ENCODE measurements at regions not wholly inside any gene's neighbourhood (a gene's known extent, or its start where the extent isn't known, plus 50 kb on each side); places are given as distances from the start of the nearest gene placed in this dataset.

DNA sequence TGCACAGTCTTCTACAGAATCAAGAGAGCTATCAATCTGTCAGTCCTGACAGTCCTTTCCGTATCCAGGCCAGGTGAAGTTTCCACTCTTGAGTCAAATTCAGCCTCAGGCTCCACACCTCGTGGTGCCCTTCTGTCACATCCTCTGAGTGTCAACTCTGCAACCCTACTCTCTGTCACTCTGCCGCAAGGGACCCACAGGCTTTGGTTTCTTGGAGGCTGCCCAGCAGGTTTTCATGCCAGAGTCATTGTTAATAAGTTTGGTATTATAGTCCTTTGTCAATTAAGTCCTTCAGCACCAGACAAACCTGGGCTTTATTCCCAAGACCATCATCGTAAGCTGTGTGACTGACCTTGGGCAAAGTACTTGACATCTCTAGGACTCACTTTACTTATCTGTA, 83.4 kb upstream of the KLHL13 start (continued):
- TF ChIP-seq YY1 (IDR thresholded peaks at IDR 0.05; ENCODE audit: insufficient read depth, insufficient replicate concordance, low read depth, low read length) = no peak
- TF ChIP-seq ZBTB7A (CRISPR knock-in tag; IDR thresholded peaks at IDR 0.05) = no peak
- TF ChIP-seq ZNF276 (CRISPR knock-in tag; IDR thresholded peaks at IDR 0.05; ENCODE audit: low read depth) = no peak
- no peak for TF ChIP-seq SRSF9 (IDR thresholded peaks at IDR 0.05; ENCODE audit: borderline replicate concordance, insufficient read depth, low read depth, low read length, poor library complexity, severe bottlenecking)

- in situ Hi-C loops (cut with HindIII; ENCODE audit: extremely low pct_ligation_motif_present, low pct_unique_long_range_greater_than_20kb) = no loop called here
- intact Hi-C loops (cut with micrococcal nuclease; ENCODE audit: unreplicated experiment) = no loop called here
- BruUV-seq (replicated peaks) = no TSS peak
- no peak for TF ChIP-seq ZSCAN20 (CRISPR knock-in tag; IDR thresholded peaks at IDR 0.05; ENCODE audit: borderline replicate concordance)
- TF ChIP-seq, protein P1, sequence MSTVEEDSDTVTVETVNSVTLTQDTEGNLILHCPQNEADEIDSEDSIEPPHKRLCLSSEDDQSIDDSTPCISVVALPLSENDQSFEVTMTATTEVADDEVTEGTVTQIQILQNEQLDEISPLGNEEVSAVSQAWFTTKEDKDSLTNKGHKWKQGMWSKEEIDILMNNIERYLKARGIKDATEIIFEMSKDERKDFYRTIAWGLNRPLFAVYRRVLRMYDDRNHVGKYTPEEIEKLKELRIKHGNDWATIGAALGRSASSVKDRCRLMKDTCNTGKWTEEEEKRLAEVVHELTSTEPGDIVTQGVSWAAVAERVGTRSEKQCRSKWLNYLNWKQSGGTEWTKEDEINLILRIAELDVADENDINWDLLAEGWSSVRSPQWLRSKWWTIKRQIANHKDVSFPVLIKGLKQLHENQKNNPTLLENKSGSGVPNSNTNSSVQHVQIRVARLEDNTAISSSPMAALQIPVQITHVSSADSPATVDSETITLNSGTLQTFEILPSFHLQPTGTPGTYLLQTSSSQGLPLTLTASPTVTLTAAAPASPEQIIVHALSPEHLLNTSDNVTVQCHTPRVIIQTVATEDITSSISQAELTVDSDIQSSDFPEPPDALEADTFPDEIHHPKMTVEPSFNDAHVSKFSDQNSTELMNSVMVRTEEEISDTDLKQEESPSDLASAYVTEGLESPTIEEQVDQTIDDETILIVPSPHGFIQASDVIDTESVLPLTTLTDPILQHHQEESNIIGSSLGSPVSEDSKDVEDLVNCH (CRISPR knock-in tag; IDR thresholded peaks at IDR 0.05) = no peak
- no peak for TF ChIP-seq ZFP91 (CRISPR knock-in tag; IDR thresholded peaks at IDR 0.05; ENCODE audit: borderline replicate concordance)
- no peak for TF ChIP-seq TOPORS (CRISPR knock-in tag; IDR thresholded peaks at IDR 0.05)
- TF ChIP-seq RELA (CRISPR knock-in tag; IDR thresholded peaks at IDR 0.05) = no peak
- no peak for TF ChIP-seq ZFP62 (CRISPR knock-in tag; IDR thresholded peaks at IDR 0.05)
- no peak for TF ChIP-seq JUNB (CRISPR knock-in tag; IDR thresholded peaks at IDR 0.05; ENCODE audit: borderline replicate concordance)
- TF ChIP-seq RFX5 (IDR thresholded peaks at IDR 0.05; ENCODE audit: low read depth, low read length) = no peak
- no peak for TF ChIP-seq ZNF180 (CRISPR knock-in tag; IDR thresholded peaks at IDR 0.05; ENCODE audit: borderline replicate concordance, low read depth)
- no peak for TF ChIP-seq MAFG (CRISPR knock-in tag; IDR thresholded peaks at IDR 0.05)
These were observed 89.1 kb upstream of the KLHL13 start for GRCh38 chrX:118205421-118206395.

More at GRCh38 chrX:118205421-118206395, 89.1 kb upstream of the KLHL13 start:
- H3K4me3 ChIP-seq (replicated peaks in 1 of 3; ENCODE audit: insufficient read depth in 1 of 3, low read depth in 2 of 3, low read length in 3 of 3) = no peak overlapping the region
- H2AFZ ChIP-seq (ENCODE audit: low read length) = no peak overlapping the region
- H3K4me2 ChIP-seq (ENCODE audit: low read depth, low read length) = no peak overlapping the region
- H3K9ac ChIP-seq (ENCODE audit: insufficient read depth, low read depth, low read length) = no peak overlapping the region
- no peaks in the 10 kb centered on the region for H3K36me3 ChIP-seq (replicated peaks in 1 of 2; ENCODE audit: control insufficient read depth in 1 of 2, insufficient read depth in 2 of 2, low read length in 2 of 2)
- 28% methylated on average over 8 of the region's 8 CpGs for WGBS (ENCODE audit: low lambda C conversion rate)
- H3K79me2 ChIP-seq (ENCODE audit: insufficient read depth, low read length) = no peaks in the 10 kb centered on the region
- H3K27ac ChIP-seq (ENCODE audit: extremely low read length, insufficient read depth, low read length) = no peak overlapping the region
- no peaks in the 10 kb centered on the region for H3K4me1 ChIP-seq (ENCODE audit: insufficient read depth, low read length)
- CTCF ChIA-PET (ENCODE audit: low intra/inter-chr PET ratio, low total read pairs) = no interaction called here
- POLR2A ChIA-PET = no interaction called here
- FAIRE-seq (no peak), ATAC-seq (no peak), DNase-seq (ENCODE audit: low spot score) (no peak)
- no peaks in the 10 kb centered on the region for H3K27me3 ChIP-seq (ENCODE audit: control insufficient read depth in 1 of 2, insufficient read depth in 2 of 2, low read length in 2 of 2)
- no peaks in the 10 kb centered on the region for H4K20me1 ChIP-seq (ENCODE audit: insufficient read depth, low read length)
- H3K9me3 ChIP-seq (ENCODE audit: low read length) = no peaks in the 10 kb centered on the region

All from HepG2 (cell line).